ENCODE measurements at regions not wholly inside any gene's neighbourhood (a gene's known extent, or its start where the extent isn't known, plus 50 kb on each side); places are given as distances from the start of the nearest gene placed in this dataset.

DNA sequence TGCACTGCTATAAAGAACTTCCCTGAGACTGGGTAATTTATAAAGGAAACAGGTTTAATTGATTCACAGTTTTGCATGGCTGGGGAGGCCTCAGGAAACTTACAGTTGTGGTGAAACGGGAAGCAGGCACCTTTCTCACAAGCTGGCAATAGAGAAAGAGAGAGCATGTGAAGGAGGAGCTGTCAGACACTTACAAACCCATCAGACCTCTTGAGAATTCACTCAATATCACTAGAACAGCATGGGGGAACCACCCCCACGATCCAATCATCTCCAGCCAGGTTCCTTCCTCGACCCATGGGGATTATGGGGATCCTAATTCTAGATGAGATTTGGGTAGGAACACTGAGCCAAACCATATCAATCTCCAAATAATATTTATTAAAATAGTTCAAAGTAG is 729.2 kb upstream of the DDX18 start:
- Mint-ChIP-seq H3K27ac (ENCODE audit: unreplicated experiment) (no peak overlapping the region), H3K4me1 (peaks cover 26% of the 10 kb centered on the region), H3K27me3 (ENCODE audit: low read depth) (no peaks in the 10 kb centered on the region), H3K4me3 (no peak overlapping the region), H3K9me3 (no peaks in the 10 kb centered on the region), H3K36me3 (ENCODE audit: low read depth) (no peaks in the 10 kb centered on the region)
- DNase-seq (ENCODE audit: low read depth, low spot score), result no peak
- TF ChIP-seq, protein P1, sequence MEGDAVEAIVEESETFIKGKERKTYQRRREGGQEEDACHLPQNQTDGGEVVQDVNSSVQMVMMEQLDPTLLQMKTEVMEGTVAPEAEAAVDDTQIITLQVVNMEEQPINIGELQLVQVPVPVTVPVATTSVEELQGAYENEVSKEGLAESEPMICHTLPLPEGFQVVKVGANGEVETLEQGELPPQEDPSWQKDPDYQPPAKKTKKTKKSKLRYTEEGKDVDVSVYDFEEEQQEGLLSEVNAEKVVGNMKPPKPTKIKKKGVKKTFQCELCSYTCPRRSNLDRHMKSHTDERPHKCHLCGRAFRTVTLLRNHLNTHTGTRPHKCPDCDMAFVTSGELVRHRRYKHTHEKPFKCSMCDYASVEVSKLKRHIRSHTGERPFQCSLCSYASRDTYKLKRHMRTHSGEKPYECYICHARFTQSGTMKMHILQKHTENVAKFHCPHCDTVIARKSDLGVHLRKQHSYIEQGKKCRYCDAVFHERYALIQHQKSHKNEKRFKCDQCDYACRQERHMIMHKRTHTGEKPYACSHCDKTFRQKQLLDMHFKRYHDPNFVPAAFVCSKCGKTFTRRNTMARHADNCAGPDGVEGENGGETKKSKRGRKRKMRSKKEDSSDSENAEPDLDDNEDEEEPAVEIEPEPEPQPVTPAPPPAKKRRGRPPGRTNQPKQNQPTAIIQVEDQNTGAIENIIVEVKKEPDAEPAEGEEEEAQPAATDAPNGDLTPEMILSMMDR (conservative IDR thresholded peaks at IDR 0.05), result no peak

DNA sequence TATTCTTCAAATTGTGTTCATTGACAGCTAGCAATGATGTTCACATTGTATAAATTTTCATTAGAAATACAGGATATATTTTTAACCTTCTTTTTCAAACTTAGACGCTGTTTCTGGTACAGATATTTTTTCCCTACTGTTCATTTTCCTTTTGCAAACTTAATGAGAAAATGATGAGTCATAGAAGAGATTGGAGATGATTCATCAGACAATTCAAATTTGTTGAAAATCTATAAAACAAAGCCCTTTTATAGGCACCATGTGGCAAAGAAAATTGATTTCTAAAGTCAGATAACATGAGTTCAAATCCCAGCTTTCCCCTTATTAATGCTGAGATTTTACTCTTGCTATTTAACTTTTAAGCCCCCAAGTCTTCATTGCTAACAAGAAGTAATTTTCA is 728.8 kb upstream of the DDX18 start:
- no peak overlapping the region for H3K27ac Mint-ChIP-seq (ENCODE audit: unreplicated experiment)
- H3K9me3 Mint-ChIP-seq, result no peaks in the 10 kb centered on the region
- H3K27me3 Mint-ChIP-seq (ENCODE audit: low read depth), result no peaks in the 10 kb centered on the region

DNA sequence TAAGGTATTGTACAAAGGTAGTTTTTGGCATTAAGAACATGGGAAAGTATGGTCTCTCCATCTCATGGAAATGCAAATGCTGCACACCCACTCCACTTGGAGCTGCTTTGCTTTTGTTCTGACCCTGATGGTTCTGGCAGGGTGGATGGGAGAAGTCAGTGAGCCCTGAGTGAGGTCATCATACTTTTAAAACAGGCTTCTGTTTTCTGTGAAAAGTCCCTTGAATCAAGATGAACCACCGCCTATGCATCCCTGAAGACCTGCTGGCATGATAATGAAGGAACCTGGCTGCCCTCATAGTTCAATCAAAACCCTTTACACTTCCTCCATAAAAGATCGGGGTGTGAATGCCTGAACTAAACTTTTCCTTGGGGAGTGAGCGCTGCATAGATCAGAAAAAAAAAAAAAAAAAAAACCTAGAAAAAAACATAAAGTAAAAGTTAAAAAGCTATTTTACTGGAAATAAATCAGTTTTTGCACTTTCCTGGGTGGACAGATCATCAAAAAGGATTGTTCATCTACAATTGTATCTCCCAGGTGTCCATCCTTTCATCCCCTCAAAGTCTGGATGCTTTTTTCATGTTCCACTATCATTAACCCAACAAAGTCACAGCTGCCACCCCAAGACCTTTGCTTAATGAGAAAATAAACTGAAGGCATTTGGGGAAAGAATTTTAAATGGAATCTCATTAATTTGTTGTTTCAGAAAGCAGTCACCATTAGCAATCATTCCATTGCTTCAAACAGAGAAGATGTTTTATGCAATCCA is 728.1 kb upstream of the DDX18 start:
- DNase-seq (ENCODE audit: low read depth, low spot score), result no peak
- Mint-ChIP-seq H3K4me1 (peaks cover 26% of the 10 kb centered on the region), H3K9me3 (no peaks in the 10 kb centered on the region), H3K27ac (ENCODE audit: unreplicated experiment) (no peak overlapping the region), H3K4me3 (no peak overlapping the region), H3K36me3 (ENCODE audit: low read depth) (no peaks in the 10 kb centered on the region), H3K27me3 (ENCODE audit: low read depth) (no peaks in the 10 kb centered on the region)
- TF ChIP-seq, protein P1 (conservative IDR thresholded peaks at IDR 0.05), result no peak

More for the DNA sequence above, 728.8 kb upstream of the DDX18 start:
- TF ChIP-seq, protein P1 (conservative IDR thresholded peaks at IDR 0.05), result no peak
- Mint-ChIP-seq H3K4me3 (no peak overlapping the region), H3K36me3 (ENCODE audit: low read depth) (no peaks in the 10 kb centered on the region), H3K4me1 (peaks cover 26% of the 10 kb centered on the region)
- DNase-seq (ENCODE audit: low read depth, low spot score), result no peak

DNA sequence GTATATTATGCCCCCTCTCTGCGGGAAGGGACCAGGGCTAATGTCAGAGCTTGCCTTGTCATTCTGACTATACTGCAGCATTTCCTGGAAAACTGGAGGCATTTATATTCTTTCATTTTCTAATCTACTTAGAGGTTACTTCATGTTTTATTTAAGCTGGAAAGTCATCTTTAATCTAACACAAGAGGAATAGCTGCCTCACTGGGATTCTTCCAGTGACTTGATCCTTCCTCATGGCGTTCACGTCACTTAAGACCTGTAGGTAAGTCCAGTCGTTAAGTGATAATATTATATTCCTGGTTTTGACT is 727.6 kb upstream of the DDX18 start:
- TF ChIP-seq, protein P1 (conservative IDR thresholded peaks at IDR 0.05), result no peak
- no peak overlapping the region for H3K27ac Mint-ChIP-seq (ENCODE audit: unreplicated experiment)
- no peaks in the 10 kb centered on the region for H3K27me3 Mint-ChIP-seq (ENCODE audit: low read depth)
- DNase-seq (ENCODE audit: low read depth, low spot score), result no peak
- H3K9me3 Mint-ChIP-seq, result no peaks in the 10 kb centered on the region
- peaks cover 26% of the 10 kb centered on the region for H3K4me1 Mint-ChIP-seq
- H3K4me3 Mint-ChIP-seq, result no peak overlapping the region
- no peaks in the 10 kb centered on the region for H3K36me3 Mint-ChIP-seq (ENCODE audit: low read depth)

DNA sequence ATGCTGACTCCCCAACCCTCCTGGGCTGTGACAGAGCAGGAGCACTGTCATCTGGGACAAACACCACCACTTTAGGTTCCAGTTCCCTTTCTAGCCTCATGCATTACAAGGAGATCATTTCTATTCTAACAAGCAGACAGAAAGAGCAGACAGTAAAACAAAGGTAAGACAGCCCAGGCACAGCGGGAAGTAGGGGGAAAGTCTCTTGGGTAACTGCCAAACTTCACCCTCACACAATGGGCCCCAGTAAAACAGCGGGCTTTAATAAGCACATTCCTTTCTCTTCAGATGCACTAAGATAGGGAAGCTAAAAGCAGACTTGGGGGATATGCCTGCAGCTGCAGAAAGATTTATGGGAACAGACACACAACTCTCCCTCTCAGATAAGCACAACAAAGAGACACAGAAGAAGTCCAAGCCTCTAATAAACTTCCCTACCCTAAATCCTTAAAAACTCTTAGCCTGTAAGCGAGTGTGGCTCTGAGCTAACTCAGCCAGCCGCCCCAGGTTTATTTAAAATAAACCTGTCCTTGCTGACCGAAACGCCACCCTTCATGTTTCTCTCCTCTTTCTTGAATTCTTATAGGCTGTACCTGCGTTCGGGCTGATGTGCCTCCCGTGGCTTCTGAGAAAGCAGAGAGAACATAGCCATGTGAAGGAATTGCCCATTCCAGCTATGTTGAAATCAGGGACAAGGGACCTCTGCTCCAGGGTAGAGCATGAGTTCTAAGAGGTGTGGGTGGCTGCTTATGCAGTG is 726.8 kb upstream of the DDX18 start:
- H3K27me3 Mint-ChIP-seq (ENCODE audit: low read depth), result no peaks in the 10 kb centered on the region
- TF ChIP-seq, protein P1 (conservative IDR thresholded peaks at IDR 0.05), result no peak
- H3K4me3 Mint-ChIP-seq, result no peak overlapping the region
- peak overlapping the region; percentile 87 for H3K27ac Mint-ChIP-seq (ENCODE audit: unreplicated experiment)
- H3K4me1 Mint-ChIP-seq, result peaks cover 26% of the 10 kb centered on the region
- H3K36me3 Mint-ChIP-seq (ENCODE audit: low read depth), result no peaks in the 10 kb centered on the region
- H3K9me3 Mint-ChIP-seq, result no peaks in the 10 kb centered on the region
- DNase-seq (ENCODE audit: low read depth, low spot score), result no peak
